AG10803 (cell line): ENCODE measurements at regions not wholly inside any gene's neighbourhood (a gene's known extent, or its start where the extent isn't known, plus 50 kb on each side); places are given as distances from the start of the nearest gene placed in this dataset.

Source experiments
- DNase-seq: peaks from one replicate; pipeline ENCODE4 v3.0.0; 2010; ENCODE audit warnings: low read depth
- H3K4me3 ChIP-seq: 2 replicates; pipeline ENCODE4 v1.5.1; 2011; ENCODE audit warnings: mild to moderate bottlenecking, low read length, control low read depth
- CTCF ChIP-seq: conservative IDR thresholded peaks from 2 replicates; pipeline ENCODE4 v1.5.1; 2011; ENCODE audit warnings: mild to moderate bottlenecking, low read length, control low read depth, inconsistent platforms

GRCh38 chr22:48588878-48589450, 1238.7 kb downstream of the BRD1 start:
- no peak overlapping the region for H3K4me3 ChIP-seq
- DNase-seq, result no peak
- TF ChIP-seq CTCF, result no peak

- H3K4me3 ChIP-seq, result no peak overlapping the region
- no peak for TF ChIP-seq CTCF
- DNase-seq, result no peak
These were observed 1239.4 kb downstream of the BRD1 start for GRCh38 chr22:48588151-48588877.

- H3K4me3 ChIP-seq, result no peak overlapping the region
- no peak for TF ChIP-seq CTCF
- DNase-seq, result no peak
These were observed 1240.3 kb downstream of the BRD1 start for GRCh38 chr22:48587236-48587865.

GRCh38 chr22:48586799-48587185, 1240.9 kb downstream of the BRD1 start:
- H3K4me3 ChIP-seq, result no peak overlapping the region
- no peak for TF ChIP-seq CTCF
- no peak for DNase-seq

- H3K4me3 ChIP-seq, result no peak overlapping the region
- no peak for DNase-seq
These were observed 1241.5 kb downstream of the BRD1 start for GRCh38 chr22:48585916-48586798.

GRCh38 chr22:48584170-48584569, 1243.5 kb downstream of the BRD1 start:
- DNase-seq, result no peak
- H3K4me3 ChIP-seq, result no peak overlapping the region
- no peak for TF ChIP-seq CTCF

More at GRCh38 chr22:48585916-48586798, 1241.5 kb downstream of the BRD1 start:
- TF ChIP-seq CTCF, result no peak
